Umbilical cord (tissue), 1 donor: ENCODE measurements at regions not wholly inside any gene's neighbourhood (a gene's known extent, or its start where the extent isn't known, plus 50 kb on each side); places are given as distances from the start of the nearest gene placed in this dataset.

Source experiments
- DNase-seq: peaks from one replicate; pipeline ENCODE4 v3.0.0-alpha.2; 2015; ENCODE audit warnings: low spot score

DNA sequence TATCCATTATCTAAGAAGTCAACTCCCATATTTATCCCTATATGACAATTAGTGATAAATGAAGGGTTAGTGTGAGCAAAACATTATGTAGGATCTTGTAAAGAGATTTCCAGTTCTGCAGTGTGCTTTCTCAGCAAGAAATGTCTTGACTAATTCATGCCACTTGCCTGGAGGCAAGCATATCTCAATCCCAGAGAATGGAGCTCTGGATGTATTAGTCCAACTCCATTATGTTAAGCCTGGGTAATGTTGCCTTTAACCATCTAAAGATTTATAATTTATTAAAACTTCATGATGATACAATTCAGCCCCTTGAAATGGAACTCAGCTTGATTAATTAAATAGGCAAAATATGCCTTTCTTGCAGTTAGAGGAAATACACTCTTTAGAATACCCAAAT is 1079.9 kb upstream of the LRRTM3 start:
- DNase-seq: no peak

GRCh38 chr10:65846541-65846940 is 1079.3 kb upstream of the LRRTM3 start:
- peak; percentile 10 for DNase-seq

DNA sequence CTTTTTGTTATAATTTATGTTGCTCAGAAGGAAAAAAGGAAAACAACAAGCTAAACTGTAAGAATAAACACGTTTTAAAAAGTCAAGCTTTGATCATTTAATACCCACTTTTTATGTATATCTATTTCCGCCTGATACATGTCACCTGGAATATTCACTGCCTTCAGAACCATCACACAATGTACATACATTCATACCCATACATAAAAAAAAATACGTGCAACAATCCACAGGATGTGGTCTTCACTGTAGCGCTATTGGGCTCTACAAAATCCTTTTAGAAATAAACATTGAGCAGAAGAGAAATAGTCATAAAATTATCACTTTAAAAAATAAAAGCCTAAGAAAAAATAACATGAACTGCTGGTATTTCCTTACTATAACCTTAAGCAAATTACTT is 1078.9 kb upstream of the LRRTM3 start:
- no peak for DNase-seq

- no peak for DNase-seq
Measured at GRCh38 chr10:65847436-65848230, 1078.2 kb upstream of the LRRTM3 start.

DNA sequence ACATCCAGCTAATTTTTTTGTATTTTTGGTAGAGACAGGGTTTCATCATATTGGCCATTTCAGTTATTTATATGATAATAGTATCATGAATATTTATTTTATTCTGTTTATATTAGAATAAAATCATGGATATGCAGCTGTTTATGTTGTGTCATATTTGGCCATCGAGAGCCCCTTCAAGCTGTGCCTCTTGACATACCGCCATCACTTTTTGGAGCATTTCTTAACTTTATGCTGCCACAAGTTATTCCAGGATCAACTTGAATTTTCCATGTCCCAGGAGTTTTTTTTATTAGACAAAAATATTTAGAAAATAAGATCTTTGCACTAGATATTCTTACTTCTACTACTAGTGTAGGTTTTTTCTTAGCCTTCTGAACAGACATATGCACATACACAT is 1067.0 kb upstream of the LRRTM3 start:
- DNase-seq: no peak

GRCh38 chr10:65861249-65861648 is 1064.6 kb upstream of the LRRTM3 start:
- no peak for DNase-seq
